B cell (primary cell): ENCODE measurements at regions not wholly inside any gene's neighbourhood (a gene's known extent, or its start where the extent isn't known, plus 50 kb on each side); places are given as distances from the start of the nearest gene placed in this dataset.

ENCODE experiments used
- EZH2 ChIP-seq: IDR thresholded peaks from 2 replicates; pipeline ENCODE4 v1.6.1; 2012; ENCODE audit warnings: borderline replicate concordance, low read depth, mild to moderate bottlenecking, moderate library complexity, low read length; ENCODE audit not compliant: insufficient read depth, poor library complexity, severe bottlenecking
- TF ChIP-seq, protein P1 (sequence below): fragments of 200-600 bp; IDR thresholded peaks from one replicate; pipeline ENCODE4 v1.8.0; 2022; ENCODE audit warnings: antibody characterized with exemption, mild to moderate bottlenecking

DNA sequence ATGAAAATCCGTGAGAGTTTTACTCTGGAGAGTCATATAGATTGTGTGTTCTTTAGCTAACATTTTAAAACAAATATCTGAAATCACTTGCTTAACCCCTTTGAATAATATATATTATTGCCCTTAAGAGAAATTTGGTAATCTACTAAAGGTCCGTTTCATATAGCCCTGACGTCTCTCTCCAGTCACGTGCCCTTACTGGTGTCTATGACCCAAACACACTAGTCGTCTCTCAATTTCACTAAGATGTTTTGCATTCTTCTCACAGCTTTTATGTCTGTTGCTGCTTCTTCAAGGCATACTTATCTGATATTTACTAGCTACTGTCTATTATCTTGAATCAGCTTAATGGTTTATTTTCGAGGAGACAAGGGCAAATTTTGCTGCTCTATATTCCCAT is 409.9 kb downstream of the KCNJ18 start:
- TF ChIP-seq, protein P1, sequence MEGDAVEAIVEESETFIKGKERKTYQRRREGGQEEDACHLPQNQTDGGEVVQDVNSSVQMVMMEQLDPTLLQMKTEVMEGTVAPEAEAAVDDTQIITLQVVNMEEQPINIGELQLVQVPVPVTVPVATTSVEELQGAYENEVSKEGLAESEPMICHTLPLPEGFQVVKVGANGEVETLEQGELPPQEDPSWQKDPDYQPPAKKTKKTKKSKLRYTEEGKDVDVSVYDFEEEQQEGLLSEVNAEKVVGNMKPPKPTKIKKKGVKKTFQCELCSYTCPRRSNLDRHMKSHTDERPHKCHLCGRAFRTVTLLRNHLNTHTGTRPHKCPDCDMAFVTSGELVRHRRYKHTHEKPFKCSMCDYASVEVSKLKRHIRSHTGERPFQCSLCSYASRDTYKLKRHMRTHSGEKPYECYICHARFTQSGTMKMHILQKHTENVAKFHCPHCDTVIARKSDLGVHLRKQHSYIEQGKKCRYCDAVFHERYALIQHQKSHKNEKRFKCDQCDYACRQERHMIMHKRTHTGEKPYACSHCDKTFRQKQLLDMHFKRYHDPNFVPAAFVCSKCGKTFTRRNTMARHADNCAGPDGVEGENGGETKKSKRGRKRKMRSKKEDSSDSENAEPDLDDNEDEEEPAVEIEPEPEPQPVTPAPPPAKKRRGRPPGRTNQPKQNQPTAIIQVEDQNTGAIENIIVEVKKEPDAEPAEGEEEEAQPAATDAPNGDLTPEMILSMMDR: no peak
- TF ChIP-seq EZH2: no peak
